ENCODE measurements at regions not wholly inside any gene's neighbourhood (a gene's known extent, or its start where the extent isn't known, plus 50 kb on each side); places are given as distances from the start of the nearest gene placed in this dataset.

- H3K4me3 ChIP-seq (ENCODE audit: low read length) = no peak overlapping the region
- H3K9me3 ChIP-seq (ENCODE audit: insufficient read depth, low read depth, low read length) = no peaks in the 10 kb centered on the region
- H3K27ac ChIP-seq (ENCODE audit: low read depth, low read length) = no peak overlapping the region
- 79% methylated on average over 8 of the region's 8 CpGs for WGBS
- H3K9ac ChIP-seq (ENCODE audit: low read depth, low read length) = no peak overlapping the region
- no peaks in the 10 kb centered on the region for H3K36me3 ChIP-seq (ENCODE audit: insufficient read depth, low read length)
- H3K4me1 ChIP-seq (ENCODE audit: insufficient read depth, low read length) = peaks cover 4% of the 10 kb centered on the region
- H3K27me3 ChIP-seq (ENCODE audit: insufficient read depth, low read length) = no peaks in the 10 kb centered on the region
Measured at GRCh38 chr5:107104040-107104995, 566.4 kb downstream of the EFNA5 start.

GRCh38 chr5:107103522-107103921 is 567.2 kb downstream of the EFNA5 start:
- Histone ChIP-seq H3K4me3 (ENCODE audit: low read length) (no peak overlapping the region), H3K36me3 (ENCODE audit: insufficient read depth, low read length) (no peaks in the 10 kb centered on the region), H3K9me3 (ENCODE audit: insufficient read depth, low read depth, low read length) (no peaks in the 10 kb centered on the region), H3K4me1 (ENCODE audit: insufficient read depth, low read length) (peaks cover 12% of the 10 kb centered on the region), H3K9ac (ENCODE audit: low read depth, low read length) (no peak overlapping the region), H3K27ac (ENCODE audit: low read depth, low read length) (no peak overlapping the region), H3K27me3 (ENCODE audit: insufficient read depth, low read length) (no peaks in the 10 kb centered on the region)
- 100% methylated on average over 1 of the region's 3 CpGs for WGBS

GRCh38 chr5:107100121-107100520 is 570.6 kb downstream of the EFNA5 start:
- WGBS = 96% methylated on average over 3 of the region's 3 CpGs
- Histone ChIP-seq H3K4me3 (ENCODE audit: low read length) (no peak overlapping the region), H3K36me3 (ENCODE audit: insufficient read depth, low read length) (no peaks in the 10 kb centered on the region)

GRCh38 chr5:107099506-107099905 is 571.2 kb downstream of the EFNA5 start:
- peaks cover 5% of the 10 kb centered on the region; the same call in 1 of the 2 replicates for H3K9me3 ChIP-seq (ENCODE audit: insufficient read depth, low read depth, low read length)
- H3K4me1 ChIP-seq (ENCODE audit: insufficient read depth, low read length) = peaks cover 14% of the 10 kb centered on the region
- H3K36me3 ChIP-seq (ENCODE audit: insufficient read depth, low read length) = no peaks in the 10 kb centered on the region
- H3K9ac ChIP-seq (ENCODE audit: low read depth, low read length) = no peak overlapping the region
- no peak overlapping the region for H3K27ac ChIP-seq (ENCODE audit: low read depth, low read length)
- no peaks in the 10 kb centered on the region for H3K27me3 ChIP-seq (ENCODE audit: insufficient read depth, low read length)
- H3K4me3 ChIP-seq (ENCODE audit: low read length) = no peak overlapping the region
- WGBS = 91% methylated on average over 3 of the region's 4 CpGs

More at GRCh38 chr5:107100121-107100520, 570.6 kb downstream of the EFNA5 start:
- Histone ChIP-seq H3K9ac (ENCODE audit: low read depth, low read length) (no peak overlapping the region), H3K4me1 (ENCODE audit: insufficient read depth, low read length) (peaks cover 15% of the 10 kb centered on the region), H3K27ac (ENCODE audit: low read depth, low read length) (no peak overlapping the region), H3K27me3 (ENCODE audit: insufficient read depth, low read length) (no peaks in the 10 kb centered on the region), H3K9me3 (ENCODE audit: insufficient read depth, low read depth, low read length) (peaks cover 5% of the 10 kb centered on the region; the same call in 1 of the 2 replicates)

GRCh38 chr5:107092695-107093094 is 578.0 kb downstream of the EFNA5 start:
- Histone ChIP-seq H3K27me3 (ENCODE audit: insufficient read depth, low read length) (no peaks in the 10 kb centered on the region), H3K4me1 (ENCODE audit: insufficient read depth, low read length) (no peaks in the 10 kb centered on the region), H3K27ac (ENCODE audit: low read depth, low read length) (no peak overlapping the region), H3K9me3 (ENCODE audit: insufficient read depth, low read depth, low read length) (peaks cover 18% of the 10 kb centered on the region; the same call in 1 of the 2 replicates), H3K36me3 (ENCODE audit: insufficient read depth, low read length) (no peaks in the 10 kb centered on the region), H3K4me3 (ENCODE audit: low read length) (no peak overlapping the region), H3K9ac (ENCODE audit: low read depth, low read length) (no peak overlapping the region)

- H3K9me3 ChIP-seq (ENCODE audit: insufficient read depth, low read depth, low read length) = peaks cover 13% of the 10 kb centered on the region; the same call in 1 of the 2 replicates
- no peak overlapping the region for H3K27ac ChIP-seq (ENCODE audit: low read depth, low read length)
- H3K36me3 ChIP-seq (ENCODE audit: insufficient read depth, low read length) = no peaks in the 10 kb centered on the region
- H3K27me3 ChIP-seq (ENCODE audit: insufficient read depth, low read length) = no peaks in the 10 kb centered on the region
- no peak overlapping the region for H3K4me3 ChIP-seq (ENCODE audit: low read length)
- no peak overlapping the region for H3K9ac ChIP-seq (ENCODE audit: low read depth, low read length)
- no peaks in the 10 kb centered on the region for H3K4me1 ChIP-seq (ENCODE audit: insufficient read depth, low read length)
Measured at GRCh38 chr5:107090506-107090905, 580.2 kb downstream of the EFNA5 start.

- Histone ChIP-seq H3K9me3 (ENCODE audit: insufficient read depth, low read depth, low read length) (peaks cover 11% of the 10 kb centered on the region; the same call in 1 of the 2 replicates), H3K4me3 (ENCODE audit: low read length) (no peak overlapping the region), H3K27ac (ENCODE audit: low read depth, low read length) (no peak overlapping the region), H3K27me3 (ENCODE audit: insufficient read depth, low read length) (no peaks in the 10 kb centered on the region), H3K4me1 (ENCODE audit: insufficient read depth, low read length) (no peaks in the 10 kb centered on the region), H3K9ac (ENCODE audit: low read depth, low read length) (no peak overlapping the region), H3K36me3 (ENCODE audit: insufficient read depth, low read length) (no peaks in the 10 kb centered on the region)
- 98% methylated on average over 1 of the region's 1 CpG for WGBS
Measured at GRCh38 chr5:107088907-107089306, 581.8 kb downstream of the EFNA5 start.

- H3K9ac ChIP-seq (ENCODE audit: low read depth, low read length) = no peak overlapping the region
- no peaks in the 10 kb centered on the region for H3K9me3 ChIP-seq (ENCODE audit: insufficient read depth, low read depth, low read length)
- no peaks in the 10 kb centered on the region for H3K4me1 ChIP-seq (ENCODE audit: insufficient read depth, low read length)
- no peak overlapping the region for H3K27ac ChIP-seq (ENCODE audit: low read depth, low read length)
- H3K4me3 ChIP-seq (ENCODE audit: low read length) = no peak overlapping the region
- no peaks in the 10 kb centered on the region for H3K36me3 ChIP-seq (ENCODE audit: insufficient read depth, low read length)
- no peaks in the 10 kb centered on the region for H3K27me3 ChIP-seq (ENCODE audit: insufficient read depth, low read length)
- WGBS = 96% methylated on average over 1 of the region's 1 CpG
Measured at GRCh38 chr5:107085572-107085971, 585.2 kb downstream of the EFNA5 start.

- Histone ChIP-seq H3K9ac (ENCODE audit: low read depth, low read length) (no peak overlapping the region), H3K36me3 (ENCODE audit: insufficient read depth, low read length) (no peaks in the 10 kb centered on the region), H3K4me3 (ENCODE audit: low read length) (no peak overlapping the region), H3K27ac (ENCODE audit: low read depth, low read length) (no peak overlapping the region), H3K27me3 (ENCODE audit: insufficient read depth, low read length) (no peaks in the 10 kb centered on the region), H3K9me3 (ENCODE audit: insufficient read depth, low read depth, low read length) (peaks cover 13% of the 10 kb centered on the region), H3K4me1 (ENCODE audit: insufficient read depth, low read length) (no peaks in the 10 kb centered on the region)
- 90% methylated on average over 1 of the region's 1 CpG for WGBS
Measured at GRCh38 chr5:107074996-107075395, 595.7 kb downstream of the EFNA5 start.

GRCh38 chr5:107072967-107073366 is 597.8 kb downstream of the EFNA5 start:
- H3K4me1 ChIP-seq (ENCODE audit: insufficient read depth, low read length) = peaks cover 17% of the 10 kb centered on the region
- 96% methylated on average over 1 of the region's 1 CpG for WGBS
- H3K36me3 ChIP-seq (ENCODE audit: insufficient read depth, low read length) = no peaks in the 10 kb centered on the region
- H3K27me3 ChIP-seq (ENCODE audit: insufficient read depth, low read length) = no peaks in the 10 kb centered on the region
- peaks cover 13% of the 10 kb centered on the region for H3K9me3 ChIP-seq (ENCODE audit: insufficient read depth, low read depth, low read length)
- H3K27ac ChIP-seq (ENCODE audit: low read depth, low read length) = no peak overlapping the region
- H3K9ac ChIP-seq (ENCODE audit: low read depth, low read length) = no peak overlapping the region
- H3K4me3 ChIP-seq (ENCODE audit: low read length) = no peak overlapping the region

- no peaks in the 10 kb centered on the region for H3K27me3 ChIP-seq (ENCODE audit: insufficient read depth, low read length)
- no peak overlapping the region for H3K4me3 ChIP-seq (ENCODE audit: low read length)
- H3K9me3 ChIP-seq (ENCODE audit: insufficient read depth, low read depth, low read length) = peaks cover 13% of the 10 kb centered on the region
Measured at GRCh38 chr5:107072440-107072839, 598.3 kb downstream of the EFNA5 start.

More at GRCh38 chr5:107072440-107072839, 598.3 kb downstream of the EFNA5 start:
- no peaks in the 10 kb centered on the region for H3K36me3 ChIP-seq (ENCODE audit: insufficient read depth, low read length)
- no peak overlapping the region for H3K9ac ChIP-seq (ENCODE audit: low read depth, low read length)
- no peak overlapping the region for H3K27ac ChIP-seq (ENCODE audit: low read depth, low read length)
- peaks cover 22% of the 10 kb centered on the region for H3K4me1 ChIP-seq (ENCODE audit: insufficient read depth, low read length)

Measured in HUES64 (cell line).